GM21390 (cell line): ENCODE measurements at regions not wholly inside any gene's neighbourhood (a gene's known extent, or its start where the extent isn't known, plus 50 kb on each side); places are given as distances from the start of the nearest gene placed in this dataset.
"Not testable (repeated sequence)": the region's sequence is repeated elsewhere in the genome, so short reads cannot be mapped to it uniquely, and the experiment has no call there.

Experiments
- ATAC-seq: cut with Tn5 transposase; IDR thresholded peaks from one replicate; pipeline ENCODE4 v1.9.1; 2021; ENCODE audit not compliant: unreplicated experiment

- ATAC-seq: not testable (repeated sequence)
Measured at GRCh38 chr14:106745016-106745767, 1218.8 kb downstream of the TMEM121 start.

GRCh38 chr14:106750089-106750488, 1223.7 kb downstream of the TMEM121 start:
- ATAC-seq: not testable (repeated sequence)

- not testable (repeated sequence) for ATAC-seq
Measured at GRCh38 chr14:106753751-106754150, 1227.4 kb downstream of the TMEM121 start.

GRCh38 chr14:106757444-106757843, 1231.1 kb downstream of the TMEM121 start:
- not testable (repeated sequence) for ATAC-seq

- ATAC-seq: peak; percentile 65
Measured at GRCh38 chr14:106761886-106762816, 1235.8 kb downstream of the TMEM121 start.

- not testable (repeated sequence) for ATAC-seq
Measured at GRCh38 chr14:106764968-106765369, 1238.6 kb downstream of the TMEM121 start.

GRCh38 chr14:106766145-106766544, 1239.8 kb downstream of the TMEM121 start:
- no peak for ATAC-seq

GRCh38 chr14:106766551-106767277, 1240.3 kb downstream of the TMEM121 start:
- not testable (repeated sequence) for ATAC-seq

- ATAC-seq: not testable (repeated sequence)
Measured at GRCh38 chr14:106768230-106768629, 1241.8 kb downstream of the TMEM121 start.

- not testable (repeated sequence) for ATAC-seq
Measured at GRCh38 chr14:106768972-106769700, 1242.8 kb downstream of the TMEM121 start.

GRCh38 chr14:106770158-106770672, 1243.8 kb downstream of the TMEM121 start:
- not testable (repeated sequence) for ATAC-seq

- not testable (repeated sequence) for ATAC-seq
Measured at GRCh38 chr14:106774889-106775480, 1248.6 kb downstream of the TMEM121 start.

GRCh38 chr14:106776395-106776983, 1250.1 kb downstream of the TMEM121 start:
- ATAC-seq: no peak

- no peak for ATAC-seq
Measured at GRCh38 chr14:106778986-106779385, 1252.6 kb downstream of the TMEM121 start.

- no peak for ATAC-seq
Measured at GRCh38 chr14:106786697-106787096, 1260.3 kb downstream of the TMEM121 start.

- no peak for ATAC-seq
Measured at GRCh38 chr14:106787626-106788025, 1261.2 kb downstream of the TMEM121 start.

- no peak for ATAC-seq
Measured at GRCh38 chr14:106788534-106788933, 1262.2 kb downstream of the TMEM121 start.

GRCh38 chr14:106789318-106789717, 1262.9 kb downstream of the TMEM121 start:
- ATAC-seq: no peak
